Liver (tissue), 8 donors: ENCODE measurements at regions not wholly inside any gene's neighbourhood (a gene's known extent, or its start where the extent isn't known, plus 50 kb on each side); places are given as distances from the start of the nearest gene placed in this dataset.

Experiments
- DNase-seq: peaks from one replicate; pipeline ENCODE4 v3.0.0-alpha.2; 2017; ENCODE audit warnings: low spot score
- H3K27ac ChIP-seq, 2 donors: one replicate each; pipeline ENCODE4 v1.7.0; 2013; ENCODE audit warnings: inconsistent platforms in 2 of 2, low read length in 2 of 2, control low read depth in 1 of 2, low read depth in 1 of 2, mild to moderate bottlenecking in 1 of 2
- H3K27me3 ChIP-seq, 4 donors: one replicate each; pipeline versions ENCODE4 v1.6.1 to v1.7.0; 2013; ENCODE audit warnings: low read length in 3 of 4, inconsistent platforms in 1 of 4, mild to moderate bottlenecking in 1 of 4, moderate library complexity in 1 of 4; ENCODE audit not compliant: control insufficient read depth in 4 of 4, insufficient read depth in 4 of 4
- H3K36me3 ChIP-seq, 4 donors: one replicate each; pipeline versions ENCODE4 v1.6.1 to v1.7.0; 2013; ENCODE audit warnings: low read length in 3 of 4, mild to moderate bottlenecking in 3 of 4, low read depth in 1 of 4, moderate library complexity in 1 of 4; ENCODE audit not compliant: control insufficient read depth in 4 of 4, insufficient read depth in 3 of 4
- H3K4me1 ChIP-seq, 4 donors: one replicate each; pipeline versions ENCODE4 v1.6.1 to v1.7.0; 2013; ENCODE audit warnings: low read length in 3 of 4, mild to moderate bottlenecking in 3 of 4, moderate library complexity in 1 of 4; ENCODE audit not compliant: control insufficient read depth in 4 of 4, insufficient read depth in 4 of 4
- H3K4me3 ChIP-seq, 3 donors: one replicate each; pipeline versions ENCODE4 v1.6.1 to v1.7.0; 2013; ENCODE audit warnings: low read length in 3 of 3, control low read depth in 1 of 3, low read depth in 1 of 3, mild to moderate bottlenecking in 1 of 3
- H3K9ac ChIP-seq, 2 donors: one replicate each; pipeline ENCODE4 v1.7.0; 2013; ENCODE audit warnings: low read length in 2 of 2, mild to moderate bottlenecking in 2 of 2, moderate library complexity in 2 of 2, control low read depth in 1 of 2, low read depth in 1 of 2
- H3K9me3 ChIP-seq, 4 donors: one replicate each; pipeline versions ENCODE4 v1.6.1 to v1.7.0; 2013; ENCODE audit warnings: low read length in 3 of 4; ENCODE audit not compliant: control insufficient read depth in 4 of 4
- ATF3 ChIP-seq: IDR thresholded peaks from 2 replicates; pipeline ENCODE4 v1.6.1; 2016; ENCODE audit warnings: antibody characterized with exemption
- CTCF ChIP-seq: fragments of 150-350 bp; IDR thresholded peaks from 2 replicates; pipeline ENCODE4 v1.5.1; 2017; ENCODE audit warnings: improper control_type of control experiment, low read depth, low read length; ENCODE audit not compliant: missing input control
- EGR1 ChIP-seq, 2 donors: IDR thresholded peaks; 2 replicates each; pipeline ENCODE4 v1.6.1; 2016 to 2018; ENCODE audit warnings: antibody characterized with exemption in 2 of 2, low read depth in 2 of 2
- FOXA2 ChIP-seq: IDR thresholded peaks from 2 replicates; pipeline ENCODE4 v1.6.1; 2016; ENCODE audit warnings: antibody characterized with exemption
- GABPA ChIP-seq, 2 donors: IDR thresholded peaks in 1 of 2; conservative IDR thresholded peaks in 1 of 2; 2 replicates each; pipeline ENCODE4 v1.6.1; 2016; ENCODE audit warnings: antibody characterized with exemption in 2 of 2, mild to moderate bottlenecking in 1 of 2, moderate library complexity in 1 of 2
- HNF4A ChIP-seq, 2 donors: conservative IDR thresholded peaks; 2 replicates each; pipeline ENCODE4 v1.6.1; 2016; ENCODE audit warnings: antibody characterized with exemption in 2 of 2, mild to moderate bottlenecking in 2 of 2
- HNF4G ChIP-seq: IDR thresholded peaks from 2 replicates; pipeline ENCODE4 v1.6.1; 2016; ENCODE audit warnings: antibody characterized with exemption
- JUND ChIP-seq, 2 donors: IDR thresholded peaks; 2 replicates each; pipeline ENCODE4 v1.6.1; 2016; ENCODE audit warnings: antibody characterized with exemption in 2 of 2
- MAX ChIP-seq: IDR thresholded peaks from 2 replicates; pipeline ENCODE4 v1.6.1; 2016; ENCODE audit warnings: antibody characterized with exemption
- NR2F2 ChIP-seq: IDR thresholded peaks from 2 replicates; pipeline ENCODE4 v1.6.1; 2016; ENCODE audit warnings: antibody characterized with exemption
- SP1 ChIP-seq: IDR thresholded peaks from 2 replicates; pipeline ENCODE4 v1.6.1; 2018; ENCODE audit warnings: antibody characterized with exemption, mild to moderate bottlenecking
- TAF1 ChIP-seq: conservative IDR thresholded peaks from 2 replicates; pipeline ENCODE4 v1.6.1; 2016; ENCODE audit warnings: antibody characterized with exemption, mild to moderate bottlenecking
- YY1 ChIP-seq: IDR thresholded peaks from 2 replicates; pipeline ENCODE4 v1.6.1; 2016; ENCODE audit warnings: antibody characterized with exemption, mild to moderate bottlenecking
- WGBS: extraction: QIAGEN DNeasy Blood & Tissue Kit; methylation state at CpG from one replicate; pipeline ENCODE4 v1.1.7; 2013; 5-methylcytosine and 5-hydroxymethylcytosine counted together
- TF ChIP-seq, protein P1 (sequence below): IDR thresholded peaks from 2 replicates; pipeline ENCODE4 v1.6.1; 2016; ENCODE audit warnings: antibody characterized with exemption, mild to moderate bottlenecking
- TF ChIP-seq, protein P2 (sequence below): IDR thresholded peaks from 2 replicates; pipeline ENCODE4 v1.6.1; 2016; ENCODE audit warnings: antibody characterized with exemption
- donor health status: healthy.
- donor health status: healthy.
- donor health status: healthy.
- donor health status: healthy.
- donor health status: healthy.

- TF ChIP-seq, protein P1, sequence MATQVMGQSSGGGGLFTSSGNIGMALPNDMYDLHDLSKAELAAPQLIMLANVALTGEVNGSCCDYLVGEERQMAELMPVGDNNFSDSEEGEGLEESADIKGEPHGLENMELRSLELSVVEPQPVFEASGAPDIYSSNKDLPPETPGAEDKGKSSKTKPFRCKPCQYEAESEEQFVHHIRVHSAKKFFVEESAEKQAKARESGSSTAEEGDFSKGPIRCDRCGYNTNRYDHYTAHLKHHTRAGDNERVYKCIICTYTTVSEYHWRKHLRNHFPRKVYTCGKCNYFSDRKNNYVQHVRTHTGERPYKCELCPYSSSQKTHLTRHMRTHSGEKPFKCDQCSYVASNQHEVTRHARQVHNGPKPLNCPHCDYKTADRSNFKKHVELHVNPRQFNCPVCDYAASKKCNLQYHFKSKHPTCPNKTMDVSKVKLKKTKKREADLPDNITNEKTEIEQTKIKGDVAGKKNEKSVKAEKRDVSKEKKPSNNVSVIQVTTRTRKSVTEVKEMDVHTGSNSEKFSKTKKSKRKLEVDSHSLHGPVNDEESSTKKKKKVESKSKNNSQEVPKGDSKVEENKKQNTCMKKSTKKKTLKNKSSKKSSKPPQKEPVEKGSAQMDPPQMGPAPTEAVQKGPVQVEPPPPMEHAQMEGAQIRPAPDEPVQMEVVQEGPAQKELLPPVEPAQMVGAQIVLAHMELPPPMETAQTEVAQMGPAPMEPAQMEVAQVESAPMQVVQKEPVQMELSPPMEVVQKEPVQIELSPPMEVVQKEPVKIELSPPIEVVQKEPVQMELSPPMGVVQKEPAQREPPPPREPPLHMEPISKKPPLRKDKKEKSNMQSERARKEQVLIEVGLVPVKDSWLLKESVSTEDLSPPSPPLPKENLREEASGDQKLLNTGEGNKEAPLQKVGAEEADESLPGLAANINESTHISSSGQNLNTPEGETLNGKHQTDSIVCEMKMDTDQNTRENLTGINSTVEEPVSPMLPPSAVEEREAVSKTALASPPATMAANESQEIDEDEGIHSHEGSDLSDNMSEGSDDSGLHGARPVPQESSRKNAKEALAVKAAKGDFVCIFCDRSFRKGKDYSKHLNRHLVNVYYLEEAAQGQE, result no peak
- TF ChIP-seq GABPA (IDR thresholded peaks at IDR 0.05 in 1 of 2, conservative IDR thresholded peaks at IDR 0.05 in 1 of 2) (no peak), HNF4G (no peak), MAX (no peak), EGR1 (IDR thresholded peaks at IDR 0.05; ENCODE audit: low read depth in 2 of 2) (no peak)
Measured at GRCh38 chr2:144914113-144914512, 394.2 kb upstream of the ZEB2 start (continued).

- H3K9ac ChIP-seq, result no peak overlapping the region
- TF ChIP-seq EGR1 (IDR thresholded peaks at IDR 0.05; ENCODE audit: low read depth in 2 of 2) (no peak), HNF4G (no peak), CTCF (no peak), YY1 (no peak), ATF3 (no peak), TAF1 (no peak), HNF4A (conservative IDR thresholded peaks at IDR 0.05) (no peak), SP1 (no peak), NR2F2 (no peak), JUND (IDR thresholded peaks at IDR 0.05) (no peak)
- TF ChIP-seq, protein P2, sequence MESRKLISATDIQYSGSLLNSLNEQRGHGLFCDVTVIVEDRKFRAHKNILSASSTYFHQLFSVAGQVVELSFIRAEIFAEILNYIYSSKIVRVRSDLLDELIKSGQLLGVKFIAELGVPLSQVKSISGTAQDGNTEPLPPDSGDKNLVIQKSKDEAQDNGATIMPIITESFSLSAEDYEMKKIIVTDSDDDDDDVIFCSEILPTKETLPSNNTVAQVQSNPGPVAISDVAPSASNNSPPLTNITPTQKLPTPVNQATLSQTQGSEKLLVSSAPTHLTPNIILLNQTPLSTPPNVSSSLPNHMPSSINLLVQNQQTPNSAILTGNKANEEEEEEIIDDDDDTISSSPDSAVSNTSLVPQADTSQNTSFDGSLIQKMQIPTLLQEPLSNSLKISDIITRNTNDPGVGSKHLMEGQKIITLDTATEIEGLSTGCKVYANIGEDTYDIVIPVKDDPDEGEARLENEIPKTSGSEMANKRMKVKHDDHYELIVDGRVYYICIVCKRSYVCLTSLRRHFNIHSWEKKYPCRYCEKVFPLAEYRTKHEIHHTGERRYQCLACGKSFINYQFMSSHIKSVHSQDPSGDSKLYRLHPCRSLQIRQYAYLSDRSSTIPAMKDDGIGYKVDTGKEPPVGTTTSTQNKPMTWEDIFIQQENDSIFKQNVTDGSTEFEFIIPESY, result no peak
- DNase-seq, result no peak
- H3K9me3 ChIP-seq, result no peaks in the 10 kb centered on the region
- no peaks in the 10 kb centered on the region for H3K36me3 ChIP-seq
- no peak overlapping the region for H3K4me3 ChIP-seq
- no peak overlapping the region for H3K27ac ChIP-seq
- 85% methylated on average over 2 of the region's 2 CpGs for WGBS
- no peaks in the 10 kb centered on the region for H3K27me3 ChIP-seq
- H3K4me1 ChIP-seq, result no peaks in the 10 kb centered on the region
Measured at GRCh38 chr2:144912206-144912605, 392.3 kb upstream of the ZEB2 start.

GRCh38 chr2:144905956-144906355 lies 386.0 kb upstream of the ZEB2 start:
- H3K27ac ChIP-seq, result no peak overlapping the region
- H3K36me3 ChIP-seq, result no peaks in the 10 kb centered on the region
- H3K9me3 ChIP-seq, result no peaks in the 10 kb centered on the region
- no peak for DNase-seq
- WGBS, result 75% methylated on average over 2 of the region's 2 CpGs
- H3K9ac ChIP-seq, result no peak overlapping the region
- H3K27me3 ChIP-seq, result peaks cover 0 to 2% (median 0%) of the 10 kb centered on the region in 4 donors
- no peak for TF ChIP-seq MAX
- TF ChIP-seq SP1, result no peak
- TF ChIP-seq, protein P1, result no peak
- TF ChIP-seq HNF4G, result no peak
- TF ChIP-seq CTCF, result no peak
- TF ChIP-seq FOXA2, result no peak
- H3K4me1 ChIP-seq, result no peaks in the 10 kb centered on the region
- no peak overlapping the region for H3K4me3 ChIP-seq
